Epithelial cell of proximal tubule (primary cell): ENCODE measurements at regions not wholly inside any gene's neighbourhood (a gene's known extent, or its start where the extent isn't known, plus 50 kb on each side); places are given as distances from the start of the nearest gene placed in this dataset.

ENCODE experiments used
- DNase-seq: peaks from one replicate; pipeline ENCODE4 v3.0.0-alpha.2; 2011; ENCODE audit warnings: low read depth
- H3K4me3 ChIP-seq: 2 replicates; pipeline ENCODE4 v1.5.1; 2011; ENCODE audit warnings: low read depth, mild to moderate bottlenecking, low read length
- CTCF ChIP-seq: conservative IDR thresholded peaks from 2 replicates; pipeline ENCODE4 v1.5.1; 2012; ENCODE audit warnings: low read depth, mild to moderate bottlenecking, low read length

GRCh38 chr3:194987571-194988494, 283.1 kb downstream of the XXYLT1 start:
- no peak for DNase-seq
- no peak overlapping the region for H3K4me3 ChIP-seq
- no peak for TF ChIP-seq CTCF

- no peak for DNase-seq
- no peak for TF ChIP-seq CTCF
- H3K4me3 ChIP-seq = no peak overlapping the region
These were observed 282.3 kb downstream of the XXYLT1 start for GRCh38 chr3:194988495-194989165.

GRCh38 chr3:194989241-194989640, 281.7 kb downstream of the XXYLT1 start:
- TF ChIP-seq CTCF = no peak
- DNase-seq = no peak
- H3K4me3 ChIP-seq = no peak overlapping the region

GRCh38 chr3:194990454-194991337, 280.3 kb downstream of the XXYLT1 start:
- no peak for TF ChIP-seq CTCF
- no peak overlapping the region for H3K4me3 ChIP-seq
- DNase-seq = no peak

- no peak for TF ChIP-seq CTCF
- DNase-seq = no peak
- no peak overlapping the region for H3K4me3 ChIP-seq
These were observed 279.7 kb downstream of the XXYLT1 start for GRCh38 chr3:194991338-194991654.

GRCh38 chr3:194993896-194994295, 277.1 kb downstream of the XXYLT1 start:
- no peak overlapping the region for H3K4me3 ChIP-seq
- no peak for DNase-seq
- TF ChIP-seq CTCF = no peak
